SK-N-SH treated with all-trans-retinoic acid at 6 μM for 48 hours (cell line): ENCODE measurements at regions not wholly inside any gene's neighbourhood (a gene's known extent, or its start where the extent isn't known, plus 50 kb on each side); places are given as distances from the start of the nearest gene placed in this dataset.

ENCODE experiments used
- ATAC-seq: fragments of 200-7000 bp; cut with Tn5 transposase; 3 replicates; pipeline ENCODE4 v1.9.1; 2020; ENCODE audit warnings: mild to moderate bottlenecking, moderate library complexity
- ARNTL ChIP-seq: fragments of 450-650 bp; formaldehyde crosslinking; IDR thresholded peaks from 2 replicates; pipeline ENCODE4 v1.5.0; 2020; ENCODE audit warnings: low read depth, mild to moderate bottlenecking, moderate library complexity, borderline replicate concordance
- BACH2 ChIP-seq: fragments of 250-450 bp; sonication (Bioruptor Pico); IDR thresholded peaks from 2 replicates; pipeline ENCODE4 v1.9.0; 2021; ENCODE audit warnings: mild to moderate bottlenecking, borderline replicate concordance
- CREB5 ChIP-seq: fragments of 250-450 bp; sonication (Bioruptor Pico); IDR thresholded peaks from 2 replicates; pipeline ENCODE4 v1.5.1; 2020; ENCODE audit warnings: low read depth, mild to moderate bottlenecking, moderate library complexity
- CSDC2 ChIP-seq: fragments of 250-450 bp; sonication (Bioruptor Pico); IDR thresholded peaks from 2 replicates; pipeline ENCODE4 v1.5.0; 2020; ENCODE audit warnings: mild to moderate bottlenecking, moderate library complexity
- ESRRG ChIP-seq: fragments of 250-450 bp; sonication (Bioruptor Pico); IDR thresholded peaks from 2 replicates; pipeline ENCODE4 v1.6.1; 2021; ENCODE audit warnings: mild to moderate bottlenecking
- GLIS3 ChIP-seq: fragments of 250-450 bp; sonication (Bioruptor Pico); IDR thresholded peaks from 2 replicates; pipeline ENCODE4 v1.5.0; 2020; ENCODE audit warnings: mild to moderate bottlenecking, moderate library complexity
- ISL1 ChIP-seq: fragments of 250-450 bp; sonication (Bioruptor Pico); IDR thresholded peaks from 2 replicates; pipeline ENCODE4 v2.1.2; 2022; ENCODE audit warnings: mild to moderate bottlenecking, moderate library complexity
- PATZ1 ChIP-seq: fragments of 250-450 bp; sonication (Bioruptor Pico); IDR thresholded peaks from 2 replicates; pipeline ENCODE4 v1.8.0; 2020; ENCODE audit warnings: mild to moderate bottlenecking, moderate library complexity, borderline replicate concordance
- PPARA ChIP-seq: fragments of 250-450 bp; sonication (Bioruptor Pico); IDR thresholded peaks from 2 replicates; pipeline ENCODE4 v1.5.0; 2020; ENCODE audit warnings: mild to moderate bottlenecking, borderline replicate concordance
- RARB ChIP-seq: fragments of 250-450 bp; sonication (Bioruptor Pico); IDR thresholded peaks from 2 replicates; pipeline ENCODE4 v1.8.0; 2021; ENCODE audit warnings: mild to moderate bottlenecking, moderate library complexity
- SNAI2 ChIP-seq: fragments of 250-450 bp; sonication (Bioruptor Pico); IDR thresholded peaks from 2 replicates; pipeline ENCODE4 v1.5.0; 2020; ENCODE audit warnings: mild to moderate bottlenecking, moderate library complexity
- TCF4 ChIP-seq: fragments of 250-450 bp; sonication (Bioruptor Pico); IDR thresholded peaks from 2 replicates; pipeline ENCODE4 v1.8.0; 2021; ENCODE audit warnings: mild to moderate bottlenecking, moderate library complexity, borderline replicate concordance
- TOX ChIP-seq: fragments of 250-450 bp; sonication (Bioruptor Pico); IDR thresholded peaks from 2 replicates; pipeline ENCODE4 v1.8.0; 2021; ENCODE audit warnings: mild to moderate bottlenecking, moderate library complexity, borderline replicate concordance
- ZC3H10 ChIP-seq: fragments of 250-450 bp; sonication (Bioruptor Pico); IDR thresholded peaks from 2 replicates; pipeline ENCODE4 v1.5.1; 2021; ENCODE audit warnings: mild to moderate bottlenecking, moderate library complexity
- ZFP30 ChIP-seq: fragments of 450-650 bp; formaldehyde crosslinking; IDR thresholded peaks from 2 replicates; pipeline ENCODE4 v1.5.0; 2022; ENCODE audit warnings: mild to moderate bottlenecking, moderate library complexity
- ZNF565 ChIP-seq: fragments of 450-650 bp; formaldehyde crosslinking; conservative IDR thresholded peaks from 2 replicates; pipeline ENCODE4 v1.5.0; 2020; ENCODE audit warnings: low read depth, mild to moderate bottlenecking, moderate library complexity
- ZNF70 ChIP-seq: fragments of 450-650 bp; formaldehyde crosslinking; IDR thresholded peaks from 2 replicates; pipeline ENCODE4 v1.5.0; 2020; ENCODE audit warnings: mild to moderate bottlenecking, moderate library complexity
- ZNF8 ChIP-seq: fragments of 450-650 bp; formaldehyde crosslinking; IDR thresholded peaks from 2 replicates; pipeline ENCODE4 v1.5.0; 2020; ENCODE audit warnings: mild to moderate bottlenecking, moderate library complexity
- TF ChIP-seq, protein P1 (sequence below): fragments of 250-450 bp; sonication (Bioruptor Pico); IDR thresholded peaks from 2 replicates; pipeline ENCODE4 v1.5.0; 2020; ENCODE audit warnings: mild to moderate bottlenecking, moderate library complexity
- TF ChIP-seq, protein P2 (sequence below): fragments of 250-450 bp; sonication (Bioruptor Pico); IDR thresholded peaks from 2 replicates; pipeline ENCODE4 v1.5.1; 2021; ENCODE audit warnings: mild to moderate bottlenecking, moderate library complexity
- TF ChIP-seq, protein P3 (sequence below): fragments of 250-450 bp; sonication (Bioruptor Pico); IDR thresholded peaks from 2 replicates; pipeline ENCODE4 v1.8.0; 2021; ENCODE audit warnings: low read depth, mild to moderate bottlenecking, moderate library complexity, borderline replicate concordance

DNA sequence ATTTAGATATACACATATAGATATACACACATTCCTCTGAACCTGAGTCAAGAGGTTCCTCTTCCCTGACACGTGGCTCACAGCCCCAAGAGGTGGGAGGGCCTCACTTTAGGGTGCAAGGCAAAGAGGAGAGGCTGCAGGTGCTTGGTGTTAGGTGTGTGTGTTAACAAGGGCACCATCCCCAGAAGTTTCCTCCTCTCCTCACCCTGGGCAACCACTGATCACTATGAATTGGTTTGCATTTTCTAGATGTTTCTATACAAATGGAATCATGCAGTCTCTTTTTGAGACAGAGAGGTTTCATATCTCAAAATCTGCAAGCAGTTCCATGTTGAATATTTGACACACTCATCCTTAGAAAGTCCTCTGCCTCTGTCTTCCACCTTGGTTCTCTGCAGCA, 120.9 kb upstream of the NECTIN1 start:
- TF ChIP-seq CREB5 (CRISPR knock-in tag) = no peak
- no peak for TF ChIP-seq ZFP30 (CRISPR knock-in tag)
- TF ChIP-seq, protein P1, sequence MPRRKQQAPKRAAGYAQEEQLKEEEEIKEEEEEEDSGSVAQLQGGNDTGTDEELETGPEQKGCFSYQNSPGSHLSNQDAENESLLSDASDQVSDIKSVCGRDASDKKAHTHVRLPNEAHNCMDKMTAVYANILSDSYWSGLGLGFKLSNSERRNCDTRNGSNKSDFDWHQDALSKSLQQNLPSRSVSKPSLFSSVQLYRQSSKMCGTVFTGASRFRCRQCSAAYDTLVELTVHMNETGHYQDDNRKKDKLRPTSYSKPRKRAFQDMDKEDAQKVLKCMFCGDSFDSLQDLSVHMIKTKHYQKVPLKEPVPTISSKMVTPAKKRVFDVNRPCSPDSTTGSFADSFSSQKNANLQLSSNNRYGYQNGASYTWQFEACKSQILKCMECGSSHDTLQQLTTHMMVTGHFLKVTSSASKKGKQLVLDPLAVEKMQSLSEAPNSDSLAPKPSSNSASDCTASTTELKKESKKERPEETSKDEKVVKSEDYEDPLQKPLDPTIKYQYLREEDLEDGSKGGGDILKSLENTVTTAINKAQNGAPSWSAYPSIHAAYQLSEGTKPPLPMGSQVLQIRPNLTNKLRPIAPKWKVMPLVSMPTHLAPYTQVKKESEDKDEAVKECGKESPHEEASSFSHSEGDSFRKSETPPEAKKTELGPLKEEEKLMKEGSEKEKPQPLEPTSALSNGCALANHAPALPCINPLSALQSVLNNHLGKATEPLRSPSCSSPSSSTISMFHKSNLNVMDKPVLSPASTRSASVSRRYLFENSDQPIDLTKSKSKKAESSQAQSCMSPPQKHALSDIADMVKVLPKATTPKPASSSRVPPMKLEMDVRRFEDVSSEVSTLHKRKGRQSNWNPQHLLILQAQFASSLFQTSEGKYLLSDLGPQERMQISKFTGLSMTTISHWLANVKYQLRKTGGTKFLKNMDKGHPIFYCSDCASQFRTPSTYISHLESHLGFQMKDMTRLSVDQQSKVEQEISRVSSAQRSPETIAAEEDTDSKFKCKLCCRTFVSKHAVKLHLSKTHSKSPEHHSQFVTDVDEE (CRISPR knock-in tag) = no peak
- no peak for TF ChIP-seq CSDC2
- no peak for TF ChIP-seq TCF4 (CRISPR knock-in tag)
- no peak for ATAC-seq

DNA sequence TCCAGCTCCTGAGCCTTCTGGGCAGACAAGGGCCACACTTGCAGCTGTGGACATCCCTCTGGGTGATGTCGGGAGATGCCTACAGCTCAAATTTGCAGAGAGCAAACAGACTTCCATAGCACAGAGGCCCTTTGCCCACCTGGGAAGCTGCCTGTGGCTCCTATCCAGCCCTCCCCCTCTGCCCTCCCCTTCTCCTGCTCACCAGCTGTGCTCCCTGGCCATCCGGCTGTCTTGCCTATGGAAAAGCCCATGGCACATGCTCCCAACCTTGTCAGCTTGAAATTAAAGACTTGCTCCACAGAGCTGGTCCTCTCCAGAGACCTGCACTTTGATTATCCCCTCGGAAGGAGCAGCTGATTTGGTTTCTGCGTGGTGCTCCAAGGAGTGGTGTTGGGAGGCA, 118.9 kb upstream of the NECTIN1 start:
- ATAC-seq = no peak
- TF ChIP-seq SNAI2 (CRISPR knock-in tag) (no peak), TCF4 (CRISPR knock-in tag) (no peak), CSDC2 (no peak), GLIS3 (CRISPR knock-in tag) (no peak), ZNF8 (CRISPR knock-in tag) (no peak)
- TF ChIP-seq, all 23 proteins: peak for 0

DNA sequence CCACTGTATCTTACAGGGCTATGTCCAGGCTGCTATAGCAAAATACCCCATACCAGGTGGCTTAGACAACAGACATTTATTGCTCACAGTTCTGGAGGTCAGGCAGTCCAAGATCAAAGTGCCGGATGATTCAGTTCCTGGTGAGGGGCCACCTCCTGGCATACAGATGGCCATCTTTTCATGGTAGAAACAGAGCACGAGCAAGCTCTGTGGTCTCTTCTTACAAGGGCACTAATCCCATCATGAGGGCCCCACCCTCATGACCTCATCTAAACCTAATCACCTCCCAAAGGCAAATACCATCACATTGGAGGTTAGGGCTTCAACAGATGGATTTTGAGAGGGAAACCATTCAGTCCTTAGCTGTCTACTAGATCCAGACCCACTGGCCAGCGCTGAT, 117.4 kb upstream of the NECTIN1 start:
- TF ChIP-seq, protein P2, sequence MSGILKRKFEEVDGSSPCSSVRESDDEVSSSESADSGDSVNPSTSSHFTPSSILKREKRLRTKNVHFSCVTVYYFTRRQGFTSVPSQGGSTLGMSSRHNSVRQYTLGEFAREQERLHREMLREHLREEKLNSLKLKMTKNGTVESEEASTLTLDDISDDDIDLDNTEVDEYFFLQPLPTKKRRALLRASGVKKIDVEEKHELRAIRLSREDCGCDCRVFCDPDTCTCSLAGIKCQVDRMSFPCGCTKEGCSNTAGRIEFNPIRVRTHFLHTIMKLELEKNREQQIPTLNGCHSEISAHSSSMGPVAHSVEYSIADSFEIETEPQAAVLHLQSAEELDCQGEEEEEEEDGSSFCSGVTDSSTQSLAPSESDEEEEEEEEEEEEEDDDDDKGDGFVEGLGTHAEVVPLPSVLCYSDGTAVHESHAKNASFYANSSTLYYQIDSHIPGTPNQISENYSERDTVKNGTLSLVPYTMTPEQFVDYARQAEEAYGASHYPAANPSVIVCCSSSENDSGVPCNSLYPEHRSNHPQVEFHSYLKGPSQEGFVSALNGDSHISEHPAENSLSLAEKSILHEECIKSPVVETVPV (CRISPR knock-in tag) = no peak
- TF ChIP-seq PPARA (CRISPR knock-in tag) = no peak
- no peak for TF ChIP-seq RARB
- no peak for TF ChIP-seq ZNF70 (CRISPR knock-in tag)
- no peak for TF ChIP-seq GLIS3 (CRISPR knock-in tag)
- TF ChIP-seq TCF4 (CRISPR knock-in tag) = no peak
- no peak for TF ChIP-seq CSDC2
- no peak for TF ChIP-seq TOX
- no peak for TF ChIP-seq ESRRG
- no peak for TF ChIP-seq ZNF8 (CRISPR knock-in tag)
- no peak for TF ChIP-seq ISL1 (CRISPR knock-in tag)
- no peak for TF ChIP-seq ZC3H10 (CRISPR knock-in tag)
- ATAC-seq = no peak

DNA sequence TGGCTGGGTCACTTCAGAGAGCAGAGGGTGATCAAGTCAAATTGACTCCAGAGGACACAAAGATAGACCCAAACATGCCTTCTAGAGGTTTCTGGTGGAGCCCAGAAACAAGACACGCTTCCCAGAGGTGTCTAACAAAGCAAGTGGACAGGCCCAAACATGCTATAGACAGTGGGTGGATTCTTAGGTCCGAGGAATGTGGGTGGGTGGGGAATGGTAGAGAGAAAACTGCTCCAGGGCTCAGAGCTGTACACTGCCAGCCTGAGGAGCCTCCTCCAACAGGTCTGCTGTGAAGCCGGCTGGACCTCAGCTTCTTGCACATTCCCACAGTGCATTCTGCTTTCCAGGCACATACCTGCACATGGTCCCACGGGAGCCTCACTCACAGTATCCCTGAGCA, 116.8 kb upstream of the NECTIN1 start:
- no peak for ATAC-seq
- TF ChIP-seq ZNF8 (CRISPR knock-in tag) (no peak), ARNTL (CRISPR knock-in tag) (no peak), ZNF70 (CRISPR knock-in tag) (no peak), SNAI2 (CRISPR knock-in tag) (no peak), ZC3H10 (CRISPR knock-in tag) (no peak), CREB5 (CRISPR knock-in tag) (no peak), ZNF565 (no peak), TCF4 (CRISPR knock-in tag) (no peak), TOX (no peak), ISL1 (CRISPR knock-in tag) (no peak), RARB (no peak), BACH2 (CRISPR knock-in tag) (no peak), PATZ1 (no peak), ESRRG (no peak)
- TF ChIP-seq, protein P3, sequence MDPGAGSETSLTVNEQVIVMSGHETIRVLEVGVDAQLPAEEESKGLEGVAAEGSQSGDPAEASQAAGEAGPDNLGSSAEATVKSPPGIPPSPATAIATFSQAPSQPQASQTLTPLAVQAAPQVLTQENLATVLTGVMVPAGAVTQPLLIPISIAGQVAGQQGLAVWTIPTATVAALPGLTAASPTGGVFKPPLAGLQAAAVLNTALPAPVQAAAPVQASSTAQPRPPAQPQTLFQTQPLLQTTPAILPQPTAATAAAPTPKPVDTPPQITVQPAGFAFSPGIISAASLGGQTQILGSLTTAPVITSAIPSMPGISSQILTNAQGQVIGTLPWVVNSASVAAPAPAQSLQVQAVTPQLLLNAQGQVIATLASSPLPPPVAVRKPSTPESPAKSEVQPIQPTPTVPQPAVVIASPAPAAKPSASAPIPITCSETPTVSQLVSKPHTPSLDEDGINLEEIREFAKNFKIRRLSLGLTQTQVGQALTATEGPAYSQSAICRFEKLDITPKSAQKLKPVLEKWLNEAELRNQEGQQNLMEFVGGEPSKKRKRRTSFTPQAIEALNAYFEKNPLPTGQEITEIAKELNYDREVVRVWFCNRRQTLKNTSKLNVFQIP = no peak
